A673 (cell line): ENCODE measurements at regions not wholly inside any gene's neighbourhood (a gene's known extent, or its start where the extent isn't known, plus 50 kb on each side); places are given as distances from the start of the nearest gene placed in this dataset.

ENCODE experiments used
- BruUV-seq: library from RNA; stranded (reverse); fragments of 400-500 nt; replicated peaks from 2 replicates; lab custom pipeline; 2021; lab: Mats Ljungman, UMichigan
- CTCF ChIA-PET: fragments of 300-600 bp; sonication (Branson Sonifier 250); formaldehyde crosslinking; loops from one replicate; lab custom pipeline; 2022; ENCODE audit warnings: antibody characterized with exemption; lab: Charles Lee
- POLR2A ChIA-PET: fragments of 300-600 bp; sonication (Branson Sonifier 250); formaldehyde crosslinking; loops from one replicate; lab custom pipeline; 2022; ENCODE audit warnings: antibody characterized with exemption; ENCODE audit not compliant: low non-redundant PET; lab: Charles Lee
- DNase-seq: peaks from one replicate; pipeline ENCODE4 v3.0.0-alpha.2; 2015; ENCODE audit warnings: low spot score
- H3K27ac ChIP-seq: fragments of 200-600 bp; sonication (generic); 2 replicates; pipeline ENCODE4 v1.5.1; 2016; ENCODE audit warnings: mixed run types, low read depth, mild to moderate bottlenecking, mixed read lengths, antibody characterized with exemption, low read length; ENCODE audit not compliant: poor library complexity, severe bottlenecking
- H3K27me3 ChIP-seq: fragments of 200-600 bp; sonication (generic); replicated peaks from 2 replicates; pipeline ENCODE4 v1.6.1; 2017; ENCODE audit warnings: mixed run types, low read depth, mild to moderate bottlenecking, mixed read lengths, antibody characterized with exemption, low read length; ENCODE audit not compliant: insufficient read depth, poor library complexity
- H3K36me3 ChIP-seq: fragments of 200-600 bp; sonication (generic); 2 replicates; pipeline ENCODE4 v1.6.1; 2016; ENCODE audit warnings: mixed run types, mild to moderate bottlenecking, mixed read lengths, antibody characterized with exemption, low read length; ENCODE audit not compliant: insufficient read depth, poor library complexity, severe bottlenecking
- H3K4me1 ChIP-seq: fragments of 200-600 bp; sonication (generic); 2 replicates; pipeline ENCODE4 v1.6.1; 2017; ENCODE audit warnings: mixed run types, mild to moderate bottlenecking, mixed read lengths, antibody characterized with exemption, low read length; ENCODE audit not compliant: insufficient read depth, poor library complexity, severe bottlenecking
- H3K4me3 ChIP-seq: fragments of 200-600 bp; sonication (generic); 2 replicates; pipeline ENCODE4 v1.5.1; 2016; ENCODE audit warnings: low read depth, mixed run types, mild to moderate bottlenecking, mixed read lengths, low read length; ENCODE audit not compliant: poor library complexity, severe bottlenecking
- H3K9me3 ChIP-seq: fragments of 200-600 bp; sonication (generic); 2 replicates; pipeline ENCODE4 v1.6.1; 2016; ENCODE audit warnings: mixed run types, low read depth, mild to moderate bottlenecking, mixed read lengths, antibody characterized with exemption, low read length; ENCODE audit not compliant: poor library complexity, severe bottlenecking
- EZH2 ChIP-seq: fragments of 200-600 bp; sonication (generic); IDR thresholded peaks from 2 replicates; pipeline ENCODE4 v1.6.1; 2017; ENCODE audit warnings: borderline replicate concordance, low read depth, mild to moderate bottlenecking, mixed read lengths, antibody characterized with exemption, low read length; ENCODE audit not compliant: poor library complexity, severe bottlenecking
- intact Hi-C: fragments of 100-400 bp; cut with micrococcal nuclease; formaldehyde crosslinking; loops from one replicate; pipeline ENCODE4 v1.10.0; 2022; ENCODE audit not compliant: unreplicated experiment
- TF ChIP-seq, protein P1 (sequence below): fragments of 300-800, 200-600 bp; sonication (generic); conservative IDR thresholded peaks from 2 replicates; pipeline ENCODE4 v1.5.1; 2017; ENCODE audit warnings: low read depth, mild to moderate bottlenecking, antibody characterized with exemption, low read length, moderate library complexity, mixed read lengths

DNA sequence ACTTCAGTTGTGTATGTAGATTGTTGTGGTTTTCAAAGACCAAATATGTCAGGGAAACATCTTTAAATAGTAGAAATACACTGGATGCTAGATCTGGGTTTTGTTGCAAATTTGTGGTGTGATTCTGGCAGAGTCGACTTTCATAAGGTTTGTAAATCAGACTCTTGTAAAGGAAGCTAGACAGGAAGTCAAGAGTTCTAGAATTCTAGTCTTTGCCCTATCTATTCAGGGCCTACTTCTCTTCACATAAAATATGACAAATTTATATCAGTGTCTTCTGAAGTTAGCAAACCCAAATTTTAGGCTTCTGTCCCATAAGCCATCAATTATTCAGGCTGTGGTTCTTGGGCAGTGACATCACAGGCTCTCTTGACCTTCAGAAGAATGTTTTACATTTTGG lies 1579.2 kb upstream of the PIK3C3 start:
- Histone ChIP-seq H3K27me3 (no peaks in the 10 kb centered on the region), H3K4me1 (no peaks in the 10 kb centered on the region), H3K4me3 (no peak overlapping the region), H3K27ac (no peak overlapping the region), H3K36me3 (no peaks in the 10 kb centered on the region), H3K9me3 (no peaks in the 10 kb centered on the region)
- ChIA-PET CTCF (no interaction called here), POLR2A (no interaction called here)
- DNase-seq: no peak
- intact Hi-C loops: no loop called here
- BruUV-seq: no TSS peak
- TF ChIP-seq, protein P1, sequence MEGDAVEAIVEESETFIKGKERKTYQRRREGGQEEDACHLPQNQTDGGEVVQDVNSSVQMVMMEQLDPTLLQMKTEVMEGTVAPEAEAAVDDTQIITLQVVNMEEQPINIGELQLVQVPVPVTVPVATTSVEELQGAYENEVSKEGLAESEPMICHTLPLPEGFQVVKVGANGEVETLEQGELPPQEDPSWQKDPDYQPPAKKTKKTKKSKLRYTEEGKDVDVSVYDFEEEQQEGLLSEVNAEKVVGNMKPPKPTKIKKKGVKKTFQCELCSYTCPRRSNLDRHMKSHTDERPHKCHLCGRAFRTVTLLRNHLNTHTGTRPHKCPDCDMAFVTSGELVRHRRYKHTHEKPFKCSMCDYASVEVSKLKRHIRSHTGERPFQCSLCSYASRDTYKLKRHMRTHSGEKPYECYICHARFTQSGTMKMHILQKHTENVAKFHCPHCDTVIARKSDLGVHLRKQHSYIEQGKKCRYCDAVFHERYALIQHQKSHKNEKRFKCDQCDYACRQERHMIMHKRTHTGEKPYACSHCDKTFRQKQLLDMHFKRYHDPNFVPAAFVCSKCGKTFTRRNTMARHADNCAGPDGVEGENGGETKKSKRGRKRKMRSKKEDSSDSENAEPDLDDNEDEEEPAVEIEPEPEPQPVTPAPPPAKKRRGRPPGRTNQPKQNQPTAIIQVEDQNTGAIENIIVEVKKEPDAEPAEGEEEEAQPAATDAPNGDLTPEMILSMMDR: no peak
- TF ChIP-seq EZH2: no peak

DNA sequence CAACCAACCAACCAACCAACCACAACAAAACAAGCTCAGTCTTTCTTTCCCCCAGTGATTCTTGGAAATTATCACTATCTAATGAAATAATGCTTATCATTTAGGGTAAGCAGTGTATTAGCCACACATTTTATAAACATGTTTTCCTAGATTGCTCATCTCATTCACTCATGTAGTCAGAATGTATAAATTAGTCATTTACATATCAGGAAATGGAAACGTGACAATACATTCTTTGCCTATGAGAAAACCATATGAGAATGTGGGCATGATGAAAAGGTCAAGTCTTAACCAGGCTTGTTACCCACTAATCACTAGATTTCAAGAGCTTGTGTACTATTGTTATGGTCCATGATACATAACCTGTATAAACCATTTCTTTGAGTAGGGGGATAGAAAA lies 1583.4 kb upstream of the PIK3C3 start:
- Histone ChIP-seq H3K27me3 (no peaks in the 10 kb centered on the region), H3K9me3 (no peaks in the 10 kb centered on the region), H3K36me3 (no peaks in the 10 kb centered on the region), H3K4me3 (no peak overlapping the region), H3K4me1 (no peaks in the 10 kb centered on the region), H3K27ac (no peak overlapping the region)
- DNase-seq: no peak
- no peak for TF ChIP-seq EZH2
- TF ChIP-seq, protein P1: no peak
- intact Hi-C loops: no loop called here
- ChIA-PET CTCF (no interaction called here), POLR2A (no interaction called here)
- no TSS peak for BruUV-seq

DNA sequence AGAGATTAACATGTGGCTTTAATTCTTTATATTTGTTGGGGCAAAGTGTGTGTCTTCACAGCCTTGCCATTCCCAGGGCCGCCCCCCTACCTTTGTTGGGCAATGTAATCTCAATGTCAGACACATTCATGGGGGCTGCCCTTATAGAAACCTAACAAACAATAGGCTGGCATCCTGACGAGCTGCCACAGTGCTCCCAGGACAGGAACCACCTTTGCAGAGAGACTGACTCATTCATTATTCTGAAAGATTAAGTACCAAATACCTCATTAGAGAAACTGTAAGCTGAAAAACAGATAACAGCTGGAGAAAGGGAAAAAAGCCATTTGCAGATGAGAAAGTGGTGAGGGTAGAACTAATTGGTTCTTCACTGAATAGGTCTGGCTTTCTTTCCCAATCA lies 1587.5 kb upstream of the PIK3C3 start:
- no peak overlapping the region for H3K4me3 ChIP-seq
- no peak for TF ChIP-seq EZH2
- H3K9me3 ChIP-seq: no peaks in the 10 kb centered on the region
- no peaks in the 10 kb centered on the region for H3K4me1 ChIP-seq
- DNase-seq: no peak
- BruUV-seq: no TSS peak
- H3K36me3 ChIP-seq: no peaks in the 10 kb centered on the region
- no peak overlapping the region for H3K27ac ChIP-seq
- H3K27me3 ChIP-seq: no peaks in the 10 kb centered on the region
- POLR2A ChIA-PET: no interaction called here
- intact Hi-C loops: no loop called here
- CTCF ChIA-PET: no interaction called here

DNA sequence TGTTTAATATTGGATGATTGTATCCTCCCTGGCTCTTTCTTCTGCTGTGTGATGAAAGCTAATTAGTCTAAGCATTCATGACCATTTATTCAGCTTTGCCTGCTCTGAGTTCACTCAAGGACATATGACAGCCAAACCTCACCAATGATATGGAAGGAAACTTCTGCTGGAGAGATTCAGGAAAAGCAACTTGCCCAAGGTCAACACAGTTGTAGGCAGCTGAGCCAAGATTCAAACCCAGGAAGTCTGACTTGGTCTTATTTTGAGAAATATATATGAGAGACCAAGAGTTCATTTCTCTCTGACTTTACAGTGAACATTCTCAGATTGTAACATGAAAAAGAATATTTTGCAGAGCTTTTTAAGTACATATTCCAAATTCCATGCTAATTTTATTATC lies 1588.5 kb upstream of the PIK3C3 start:
- no peaks in the 10 kb centered on the region for H3K27me3 ChIP-seq
- no peak for TF ChIP-seq EZH2
- TF ChIP-seq, protein P1: no peak
- H3K27ac ChIP-seq: no peak overlapping the region
- no peaks in the 10 kb centered on the region for H3K36me3 ChIP-seq
- CTCF ChIA-PET: no interaction called here
- H3K4me1 ChIP-seq: no peaks in the 10 kb centered on the region
- DNase-seq: no peak
- no peaks in the 10 kb centered on the region for H3K9me3 ChIP-seq
- no TSS peak for BruUV-seq
- intact Hi-C loops: no loop called here
- no peak overlapping the region for H3K4me3 ChIP-seq
- POLR2A ChIA-PET: no interaction called here
